NCI-H748 (cell line): ENCODE measurements at regions not wholly inside any gene's neighbourhood (a gene's known extent, or its start where the extent isn't known, plus 50 kb on each side); places are given as distances from the start of the nearest gene placed in this dataset.
"Not testable (repeated sequence)": the region's sequence is repeated elsewhere in the genome, so short reads cannot be mapped to it uniquely, and the experiment has no call there.

Source experiments
- DNase-seq: peaks from one replicate; lab custom pipeline; 2025; ENCODE audit not compliant: unreplicated experiment; lab: John Stamatoyannopoulos, UW

GRCh38 chr5:57979671-57980070, 480.2 kb downstream of the PLK2 start:
- DNase-seq, result no peak

- no peak for DNase-seq
Observed at GRCh38 chr5:57976506-57976905, 483.4 kb downstream of the PLK2 start.

- DNase-seq, result not testable (repeated sequence)
Observed at GRCh38 chr5:57972099-57972498, 487.8 kb downstream of the PLK2 start.

- no peak for DNase-seq
Observed at GRCh38 chr5:57960569-57960968, 478.0 kb upstream of the ACTBL2 start.

GRCh38 chr5:57956636-57957035, 474.0 kb upstream of the ACTBL2 start:
- no peak for DNase-seq

- DNase-seq, result peak; percentile 10
Observed at GRCh38 chr5:57955511-57955910, 472.9 kb upstream of the ACTBL2 start.

- no peak for DNase-seq
Observed at GRCh38 chr5:57953792-57954191, 471.2 kb upstream of the ACTBL2 start.

GRCh38 chr5:57950616-57951228, 468.1 kb upstream of the ACTBL2 start:
- DNase-seq, result no peak

GRCh38 chr5:57948091-57948490, 465.5 kb upstream of the ACTBL2 start:
- DNase-seq, result no peak

GRCh38 chr5:57947181-57947580, 464.6 kb upstream of the ACTBL2 start:
- DNase-seq, result no peak

- no peak for DNase-seq
Observed at GRCh38 chr5:57940879-57941278, 458.3 kb upstream of the ACTBL2 start.

- no peak for DNase-seq
Observed at GRCh38 chr5:57940236-57940635, 457.6 kb upstream of the ACTBL2 start.

GRCh38 chr5:57939771-57940170, 457.2 kb upstream of the ACTBL2 start:
- no peak for DNase-seq

- DNase-seq, result no peak
Observed at GRCh38 chr5:57939335-57939734, 456.7 kb upstream of the ACTBL2 start.

GRCh38 chr5:57938174-57938557, 455.6 kb upstream of the ACTBL2 start:
- no peak for DNase-seq

- DNase-seq, result no peak
Observed at GRCh38 chr5:57937501-57938173, 455.0 kb upstream of the ACTBL2 start.

- DNase-seq, result no peak
Observed at GRCh38 chr5:57937025-57937424, 454.4 kb upstream of the ACTBL2 start.

GRCh38 chr5:57932761-57933160, 450.1 kb upstream of the ACTBL2 start:
- DNase-seq, result no peak

GRCh38 chr5:57931807-57932206, 449.2 kb upstream of the ACTBL2 start:
- DNase-seq, result no peak

GRCh38 chr5:57931352-57931751, 448.7 kb upstream of the ACTBL2 start:
- peak; percentile 4 for DNase-seq

GRCh38 chr5:57929271-57929670, 446.7 kb upstream of the ACTBL2 start:
- DNase-seq, result no peak

GRCh38 chr5:57923094-57923493, 440.5 kb upstream of the ACTBL2 start:
- DNase-seq, result not testable (repeated sequence)

- no peak for DNase-seq
Observed at GRCh38 chr5:57917004-57917403, 434.4 kb upstream of the ACTBL2 start.
